Activated T-helper 1 cell treated with anti-CD3 and anti-CD28 coated beads, Interleukin-12 subunit alpha, Interleukin-12 subunit beta, Interleukin-2, Interleukin-4 antibody, amounts not matched to agents 30 ng/mL and 10 ng/mL and 1 ng/mL, durations not matched to agents 14 hours and 24 hours and 36 hours (primary cell): ENCODE measurements at regions not wholly inside any gene's neighbourhood (a gene's known extent, or its start where the extent isn't known, plus 50 kb on each side); places are given as distances from the start of the nearest gene placed in this dataset.

Source experiments
- DNase-seq: peaks from one replicate; pipeline ENCODE4 v3.0.0; 2021; ENCODE audit warnings: low spot score
- H3K27ac Mint-ChIP-seq: one replicate; pipeline ENCODE4 v1.8.0; 2021; ENCODE audit warnings: mild to moderate bottlenecking, mixed read lengths
- H3K27me3 Mint-ChIP-seq: one replicate; pipeline ENCODE4 v1.8.0; 2022; ENCODE audit warnings: mild to moderate bottlenecking, moderate library complexity, mixed read lengths; ENCODE audit not compliant: insufficient read depth
- H3K36me3 Mint-ChIP-seq: one replicate; pipeline ENCODE4 v1.8.0; 2021; ENCODE audit warnings: low read depth, mixed read lengths
- H3K4me1 Mint-ChIP-seq: one replicate; pipeline ENCODE4 v1.8.0; 2021; ENCODE audit warnings: low read depth, mixed read lengths
- H3K4me3 Mint-ChIP-seq: one replicate; pipeline ENCODE4 v1.8.0; 2021; ENCODE audit warnings: mild to moderate bottlenecking, moderate library complexity, mixed read lengths
- H3K9me3 Mint-ChIP-seq: one replicate; pipeline ENCODE4 v1.8.0; 2021; ENCODE audit warnings: mixed read lengths
- intact Hi-C: fragments of 100-400 bp; cut with micrococcal nuclease; formaldehyde crosslinking; loops from one replicate; pipeline ENCODE4 v1.15.1; 2024

GRCh38 chr20:39489986-39490560 is 527.9 kb downstream of the DHX35 start:
- Mint-ChIP-seq H3K27ac (no peak overlapping the region), H3K9me3 (no peaks in the 10 kb centered on the region), H3K36me3 (no peaks in the 10 kb centered on the region), H3K4me1 (no peaks in the 10 kb centered on the region), H3K4me3 (no peak overlapping the region), H3K27me3 (no peaks in the 10 kb centered on the region)
- no peak for DNase-seq
- intact Hi-C loops, result no loop called here

- Mint-ChIP-seq H3K9me3 (no peaks in the 10 kb centered on the region), H3K27me3 (no peaks in the 10 kb centered on the region), H3K36me3 (no peaks in the 10 kb centered on the region), H3K27ac (no peak overlapping the region), H3K4me1 (no peaks in the 10 kb centered on the region), H3K4me3 (no peak overlapping the region)
- DNase-seq, result no peak
- intact Hi-C loops, result no loop called here
These were observed 518.3 kb downstream of the DHX35 start for GRCh38 chr20:39480276-39481043.

- intact Hi-C loops, result no loop called here
- Mint-ChIP-seq H3K4me1 (no peaks in the 10 kb centered on the region), H3K27ac (no peak overlapping the region), H3K36me3 (no peaks in the 10 kb centered on the region), H3K27me3 (no peaks in the 10 kb centered on the region), H3K9me3 (no peaks in the 10 kb centered on the region), H3K4me3 (no peak overlapping the region)
- DNase-seq, result no peak
These were observed 517.2 kb downstream of the DHX35 start for GRCh38 chr20:39479196-39479810.

GRCh38 chr20:39474879-39475278 is 512.7 kb downstream of the DHX35 start:
- DNase-seq, result no peak
- Mint-ChIP-seq H3K27me3 (no peaks in the 10 kb centered on the region), H3K36me3 (no peaks in the 10 kb centered on the region), H3K9me3 (no peaks in the 10 kb centered on the region), H3K4me1 (no peaks in the 10 kb centered on the region), H3K27ac (no peak overlapping the region), H3K4me3 (no peak overlapping the region)
- intact Hi-C loops, result no loop called here

- H3K36me3 Mint-ChIP-seq, result no peaks in the 10 kb centered on the region
- intact Hi-C loops, result no loop called here
- H3K4me3 Mint-ChIP-seq, result no peak overlapping the region
- no peak overlapping the region for H3K27ac Mint-ChIP-seq
- no peaks in the 10 kb centered on the region for H3K9me3 Mint-ChIP-seq
- no peaks in the 10 kb centered on the region for H3K4me1 Mint-ChIP-seq
- H3K27me3 Mint-ChIP-seq, result no peaks in the 10 kb centered on the region
- DNase-seq, result no peak
These were observed 511.4 kb downstream of the DHX35 start for GRCh38 chr20:39473536-39473935.

- Mint-ChIP-seq H3K27ac (no peak overlapping the region), H3K4me3 (no peak overlapping the region), H3K27me3 (no peaks in the 10 kb centered on the region), H3K4me1 (no peaks in the 10 kb centered on the region), H3K9me3 (no peaks in the 10 kb centered on the region), H3K36me3 (no peaks in the 10 kb centered on the region)
- DNase-seq, result no peak
- intact Hi-C loops, result no loop called here
These were observed 506.6 kb downstream of the DHX35 start for GRCh38 chr20:39468703-39469102.

- H3K9me3 Mint-ChIP-seq, result no peaks in the 10 kb centered on the region
- intact Hi-C loops, result no loop called here
- no peaks in the 10 kb centered on the region for H3K27me3 Mint-ChIP-seq
- no peak overlapping the region for H3K4me3 Mint-ChIP-seq
- no peak overlapping the region for H3K27ac Mint-ChIP-seq
- DNase-seq, result no peak
- H3K36me3 Mint-ChIP-seq, result no peaks in the 10 kb centered on the region
- no peaks in the 10 kb centered on the region for H3K4me1 Mint-ChIP-seq
These were observed 502.1 kb downstream of the DHX35 start for GRCh38 chr20:39464238-39464637.

GRCh38 chr20:39462416-39462945 is 500.3 kb downstream of the DHX35 start:
- Mint-ChIP-seq H3K9me3 (no peaks in the 10 kb centered on the region), H3K4me1 (no peaks in the 10 kb centered on the region), H3K27me3 (no peaks in the 10 kb centered on the region), H3K36me3 (no peaks in the 10 kb centered on the region), H3K27ac (no peak overlapping the region), H3K4me3 (no peak overlapping the region)
- intact Hi-C loops, result no loop called here
- DNase-seq, result no peak

GRCh38 chr20:39458452-39458851 is 496.3 kb downstream of the DHX35 start:
- no peak for DNase-seq
- intact Hi-C loops, result no loop called here
- H3K36me3 Mint-ChIP-seq, result no peaks in the 10 kb centered on the region
- no peak overlapping the region for H3K4me3 Mint-ChIP-seq
- no peaks in the 10 kb centered on the region for H3K27me3 Mint-ChIP-seq
- H3K27ac Mint-ChIP-seq, result no peak overlapping the region
- H3K4me1 Mint-ChIP-seq, result no peaks in the 10 kb centered on the region
- H3K9me3 Mint-ChIP-seq, result no peaks in the 10 kb centered on the region

GRCh38 chr20:39453890-39454289 is 491.7 kb downstream of the DHX35 start:
- no peaks in the 10 kb centered on the region for H3K36me3 Mint-ChIP-seq
- intact Hi-C loops, result no loop called here
- DNase-seq, result no peak
- H3K27me3 Mint-ChIP-seq, result no peaks in the 10 kb centered on the region
- H3K27ac Mint-ChIP-seq, result no peak overlapping the region
- no peaks in the 10 kb centered on the region for H3K9me3 Mint-ChIP-seq
- H3K4me3 Mint-ChIP-seq, result no peak overlapping the region
- no peaks in the 10 kb centered on the region for H3K4me1 Mint-ChIP-seq

- H3K27ac Mint-ChIP-seq, result no peak overlapping the region
- H3K9me3 Mint-ChIP-seq, result no peaks in the 10 kb centered on the region
- no peaks in the 10 kb centered on the region for H3K36me3 Mint-ChIP-seq
- H3K4me3 Mint-ChIP-seq, result no peak overlapping the region
- intact Hi-C loops, result no loop called here
- DNase-seq, result no peak
- no peaks in the 10 kb centered on the region for H3K4me1 Mint-ChIP-seq
- no peaks in the 10 kb centered on the region for H3K27me3 Mint-ChIP-seq
These were observed 490.6 kb downstream of the DHX35 start for GRCh38 chr20:39452583-39453340.

- H3K9me3 Mint-ChIP-seq, result no peaks in the 10 kb centered on the region
- no peaks in the 10 kb centered on the region for H3K36me3 Mint-ChIP-seq
- no peaks in the 10 kb centered on the region for H3K4me1 Mint-ChIP-seq
- H3K4me3 Mint-ChIP-seq, result no peak overlapping the region
- no peak overlapping the region for H3K27ac Mint-ChIP-seq
- intact Hi-C loops, result no loop called here
- H3K27me3 Mint-ChIP-seq, result no peaks in the 10 kb centered on the region
- no peak for DNase-seq
These were observed 489.2 kb downstream of the DHX35 start for GRCh38 chr20:39451386-39451785.

GRCh38 chr20:39446397-39446796 is 484.3 kb downstream of the DHX35 start:
- H3K9me3 Mint-ChIP-seq, result no peaks in the 10 kb centered on the region
- H3K4me1 Mint-ChIP-seq, result no peaks in the 10 kb centered on the region
- intact Hi-C loops, result no loop called here
- H3K27me3 Mint-ChIP-seq, result no peaks in the 10 kb centered on the region
- no peak overlapping the region for H3K4me3 Mint-ChIP-seq
- no peaks in the 10 kb centered on the region for H3K36me3 Mint-ChIP-seq
- H3K27ac Mint-ChIP-seq, result no peak overlapping the region
- DNase-seq, result no peak
